ENCODE measurements at regions not wholly inside any gene's neighbourhood (a gene's known extent, or its start where the extent isn't known, plus 50 kb on each side); places are given as distances from the start of the nearest gene placed in this dataset.

DNA sequence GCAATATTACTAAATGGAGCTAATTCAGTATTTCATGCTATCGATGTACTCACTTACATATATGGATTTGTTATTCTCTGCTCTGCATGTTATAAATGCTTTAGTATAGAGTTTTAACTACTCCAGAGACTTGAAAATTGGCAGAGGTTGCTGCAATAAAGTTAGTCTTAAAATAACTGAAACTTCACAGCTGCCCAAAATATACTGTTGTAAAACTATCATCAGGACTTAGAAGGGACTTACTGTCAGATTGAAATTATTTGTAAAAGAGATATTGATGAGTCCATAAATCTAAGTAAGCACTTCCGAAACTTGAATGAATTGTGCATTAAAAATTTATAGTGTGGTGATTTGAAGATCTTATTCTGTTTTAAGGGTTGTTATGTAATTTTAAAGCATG lies 1178.2 kb upstream of the PCDH20 start:
- CTCF ChIA-PET = no interaction called here
- H3K9ac ChIP-seq (replicated peaks; ENCODE audit: extremely low read depth, insufficient read depth, low read length) = no peak overlapping the region
- H3K36me3 ChIP-seq (ENCODE audit: control insufficient read depth in 2 of 2, extremely low read depth in 1 of 2, insufficient read depth in 2 of 2, low read length in 2 of 2) = no peaks in the 10 kb centered on the region

More for the DNA sequence above, 1178.2 kb upstream of the PCDH20 start:
- Histone ChIP-seq H4K20me1 (replicated peaks; ENCODE audit: control insufficient read depth, extremely low read depth, insufficient read depth, low read length) (no peaks in the 10 kb centered on the region), H3K9me1 (replicated peaks; ENCODE audit: control insufficient read depth, extremely low read depth, insufficient read depth, low read length) (no peaks in the 10 kb centered on the region), H3K4me3 (replicated peaks in 1 of 3; ENCODE audit: insufficient read depth in 1 of 3, low read depth in 1 of 3, low read length in 3 of 3) (no peak overlapping the region), H3K4me2 (ENCODE audit: insufficient read depth, low read length) (no peak overlapping the region), H3K4me1 (ENCODE audit: control insufficient read depth, extremely low read depth, insufficient read depth, low read length) (no peaks in the 10 kb centered on the region), H3K9me3 (replicated peaks; ENCODE audit: control insufficient read depth, insufficient read depth, low read length) (no peaks in the 10 kb centered on the region), H3K79me2 (ENCODE audit: control insufficient read depth, insufficient read depth, low read length) (no peaks in the 10 kb centered on the region), H3K27me3 (ENCODE audit: control insufficient read depth in 2 of 2, insufficient read depth in 2 of 2, low read length in 2 of 2) (no peaks in the 10 kb centered on the region), H2AFZ (ENCODE audit: low read depth, low read length) (no peak overlapping the region), H3K27ac (ENCODE audit: insufficient read depth, low read depth, low read length) (no peak overlapping the region)
- dilution Hi-C loops (cut with MboI; ENCODE audit: extremely low pct_ligation_motif_present, low sequenced_read_pairs) (no loop called here), intact Hi-C loops (cut with micrococcal nuclease) (no loop called here)
- TF ChIP-seq EZH2 (IDR thresholded peaks at IDR 0.05; ENCODE audit: borderline replicate concordance, low read depth, low read length, severe bottlenecking) (no peak), GATA2 (IDR thresholded peaks at IDR 0.05; ENCODE audit: insufficient read depth, insufficient read length, low read depth, low read length) (no peak), JUN (IDR thresholded peaks at IDR 0.05; ENCODE audit: borderline replicate concordance, insufficient read depth, insufficient read length, low read depth) (no peak), FOS (IDR thresholded peaks at IDR 0.05; ENCODE audit: borderline replicate concordance, insufficient read depth, low read length) (no peak), POLR2A (IDR thresholded peaks at IDR 0.05; ENCODE audit: low read depth, low read length) (no peak), MYC (IDR thresholded peaks at IDR 0.05; ENCODE audit: low read depth, low read length) (no peak), POLR2AphosphoS5 (IDR thresholded peaks at IDR 0.05; ENCODE audit: insufficient read depth, low read depth, low read length) (no peak), CTCF (IDR thresholded peaks at IDR 0.05; ENCODE audit: extremely low read depth in 1 of 2, insufficient read depth in 1 of 2, low read depth in 1 of 2, low read length in 2 of 2) (no peak), MAX (IDR thresholded peaks at IDR 0.05; ENCODE audit: insufficient read depth, insufficient read length) (no peak)
- no TSS peak for BruUV-seq (replicated peaks)
- POLR2A ChIA-PET = no interaction called here
- no peak for DNase-seq (ENCODE audit: low read depth, low spot score)
- no peak for FAIRE-seq

Data from endothelial cell of umbilical vein (primary cell).